ENCODE measurements at regions not wholly inside any gene's neighbourhood (a gene's known extent, or its start where the extent isn't known, plus 50 kb on each side); places are given as distances from the start of the nearest gene placed in this dataset.

- Histone ChIP-seq H3K27me3 (ENCODE audit: control insufficient read depth, insufficient read depth, low read length) (no peaks in the 10 kb centered on the region), H3K9me3 (ENCODE audit: control insufficient read depth, insufficient read depth, low read depth, low read length) (no peaks in the 10 kb centered on the region), H3K4me1 (ENCODE audit: control insufficient read depth, insufficient read depth, low read length) (no peaks in the 10 kb centered on the region), H3K27ac (ENCODE audit: low read length) (no peak overlapping the region), H3K4me3 (ENCODE audit: low read depth in 2 of 2, low read length in 2 of 2) (no peak overlapping the region), H3K36me3 (ENCODE audit: control insufficient read depth, insufficient read depth, low read length) (no peaks in the 10 kb centered on the region)
- DNase-seq (ENCODE audit: low read depth, low spot score) (no peak), ATAC-seq (no peak)
- in situ Hi-C loops (cut with HindIII; ENCODE audit: low pct_unique_long_range_greater_than_20kb, low sequenced_read_pairs), result no loop called here
- intact Hi-C loops (cut with micrococcal nuclease; ENCODE audit: unreplicated experiment), result no loop called here
- no TSS peak for BruUV-seq (replicated peaks)
- TF ChIP-seq REST (IDR thresholded peaks at IDR 0.05; ENCODE audit: insufficient read depth in 1 of 2, low read depth in 2 of 2, low read length in 1 of 2) (no peak), POLR2AphosphoS5 (IDR thresholded peaks at IDR 0.05; ENCODE audit: low read depth, low read length) (no peak), SIN3A (IDR thresholded peaks at IDR 0.05; ENCODE audit: borderline replicate concordance, insufficient read depth, low read depth, low read length) (no peak), CTCF (IDR thresholded peaks at IDR 0.05) (no peak), TCF7L2 (IDR thresholded peaks at IDR 0.05; ENCODE audit: low read depth, low read length) (no peak)
- POLR2A ChIA-PET, result no interaction called here
- CTCF ChIA-PET, result no interaction called here
Measured at GRCh38 chr4:57679969-57680368, 569.8 kb upstream of the IGFBP7 start.

GRCh38 chr4:57676394-57676793 lies 566.2 kb upstream of the IGFBP7 start:
- ChIA-PET POLR2A (no interaction called here), CTCF (no interaction called here)
- TF ChIP-seq CTCF (IDR thresholded peaks at IDR 0.05), result no peak
- no peak for TF ChIP-seq TCF7L2 (IDR thresholded peaks at IDR 0.05; ENCODE audit: low read depth, low read length)
- in situ Hi-C loops (cut with HindIII; ENCODE audit: low pct_unique_long_range_greater_than_20kb, low sequenced_read_pairs) (no loop called here), intact Hi-C loops (cut with micrococcal nuclease; ENCODE audit: unreplicated experiment) (no loop called here)
- ATAC-seq, result no peak
- H3K4me1 ChIP-seq (ENCODE audit: control insufficient read depth, insufficient read depth, low read length), result no peaks in the 10 kb centered on the region
- no peak for DNase-seq (ENCODE audit: low read depth, low spot score)
- no peaks in the 10 kb centered on the region for H3K27me3 ChIP-seq (ENCODE audit: control insufficient read depth, insufficient read depth, low read length)
- H3K36me3 ChIP-seq (ENCODE audit: control insufficient read depth, insufficient read depth, low read length), result no peaks in the 10 kb centered on the region
- no peaks in the 10 kb centered on the region for H3K9me3 ChIP-seq (ENCODE audit: control insufficient read depth, insufficient read depth, low read depth, low read length)
- H3K27ac ChIP-seq (ENCODE audit: low read length), result no peak overlapping the region
- no TSS peak for BruUV-seq (replicated peaks)
- no peak overlapping the region for H3K4me3 ChIP-seq (ENCODE audit: low read depth in 2 of 2, low read length in 2 of 2)
